HL-60/S4 treated with phorbol 12-myristate 13-acetate at 8.2 ng/mL for 4 days and 3 days (cell line): ENCODE measurements at regions not wholly inside any gene's neighbourhood (a gene's known extent, or its start where the extent isn't known, plus 50 kb on each side); places are given as distances from the start of the nearest gene placed in this dataset.
"Not testable (repeated sequence)": the region's sequence is repeated elsewhere in the genome, so short reads cannot be mapped to it uniquely, and the experiment has no call there.

Source experiments
- in situ Hi-C: fragments of 300-500 bp; cut with MboI; formaldehyde crosslinking; loops from 2 replicates; pipeline ENCODE4 v1.15.0; 2022; ENCODE audit warnings: low sequenced_read_pairs

DNA sequence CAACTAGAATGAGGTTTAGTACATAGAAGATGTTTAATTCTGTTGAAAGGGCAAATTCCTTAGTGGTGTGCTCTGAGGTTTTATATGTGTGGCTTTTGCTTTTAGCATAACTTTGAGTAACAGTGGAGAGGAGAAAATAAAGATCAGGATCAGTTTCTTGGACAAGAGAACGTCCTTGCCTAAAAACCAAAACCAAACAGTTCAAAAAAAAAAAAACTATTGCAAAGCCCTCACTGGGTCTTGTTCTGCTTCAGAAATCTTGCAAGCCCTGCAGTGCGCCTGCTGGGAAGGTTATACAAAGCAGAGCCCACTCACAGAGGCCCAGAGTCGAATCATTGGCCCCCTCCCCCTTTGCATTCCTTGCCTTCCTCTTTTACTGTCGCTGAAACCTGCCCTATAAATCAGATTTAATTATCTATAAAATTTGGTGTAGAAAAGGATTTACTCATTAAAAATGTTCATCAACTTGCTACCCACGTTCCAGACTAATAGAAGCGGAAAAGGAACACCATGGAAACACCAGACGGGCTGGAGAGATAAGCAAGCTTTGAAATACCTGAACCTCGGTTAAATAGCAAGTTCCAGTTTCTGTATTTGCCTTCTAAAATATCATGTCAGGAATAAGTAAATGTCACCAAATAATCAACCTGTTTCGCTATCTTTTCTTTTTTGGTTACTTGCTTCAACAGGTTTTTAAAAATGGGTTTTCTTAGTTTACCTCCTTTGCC is 201.6 kb upstream of the PTBP2 start:
- in situ Hi-C loops, result no loop called here

DNA sequence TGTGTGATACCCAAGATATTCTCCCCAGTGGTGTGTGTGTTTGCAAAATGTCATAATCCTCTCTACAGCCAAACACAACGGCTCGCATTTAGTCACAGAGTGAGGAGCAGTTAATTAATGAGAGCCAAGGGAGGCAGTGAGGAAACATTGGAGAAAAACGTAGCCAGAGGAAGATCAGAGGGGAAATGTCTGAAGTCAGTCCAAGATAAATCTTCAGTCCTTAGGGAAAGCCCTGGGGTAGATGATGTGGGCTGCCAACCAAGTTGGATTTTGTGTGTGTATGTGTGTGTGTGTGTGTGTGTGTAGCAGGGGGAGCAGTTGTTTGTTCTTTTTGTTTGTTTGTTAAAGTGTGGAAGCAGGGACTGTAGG is 201.0 kb upstream of the PTBP2 start:
- in situ Hi-C loops, result no loop called here

DNA sequence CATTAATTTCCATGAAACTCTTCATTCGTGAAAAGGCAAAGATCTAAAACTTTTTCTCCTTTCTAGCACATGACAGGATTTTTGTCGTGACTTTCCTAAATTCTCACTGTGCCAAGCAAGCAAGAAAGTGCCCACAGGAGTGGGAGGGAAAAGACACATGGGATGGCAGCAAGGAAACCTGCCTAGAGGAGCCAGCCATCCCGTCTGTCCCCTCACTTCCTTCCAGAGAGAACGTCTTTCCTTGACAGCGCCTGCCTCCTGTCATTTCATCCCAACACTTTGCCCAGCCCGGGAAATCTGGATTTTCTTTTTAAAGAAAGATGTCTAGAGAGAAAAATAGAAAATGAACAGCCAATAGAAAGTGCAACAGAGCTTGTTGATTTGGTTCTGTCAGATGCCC is 200.6 kb upstream of the PTBP2 start:
- in situ Hi-C loops, result no loop called here

- in situ Hi-C loops, result no loop called here
Measured at GRCh38 chr1:96521994-96522760, 199.4 kb upstream of the PTBP2 start.

DNA sequence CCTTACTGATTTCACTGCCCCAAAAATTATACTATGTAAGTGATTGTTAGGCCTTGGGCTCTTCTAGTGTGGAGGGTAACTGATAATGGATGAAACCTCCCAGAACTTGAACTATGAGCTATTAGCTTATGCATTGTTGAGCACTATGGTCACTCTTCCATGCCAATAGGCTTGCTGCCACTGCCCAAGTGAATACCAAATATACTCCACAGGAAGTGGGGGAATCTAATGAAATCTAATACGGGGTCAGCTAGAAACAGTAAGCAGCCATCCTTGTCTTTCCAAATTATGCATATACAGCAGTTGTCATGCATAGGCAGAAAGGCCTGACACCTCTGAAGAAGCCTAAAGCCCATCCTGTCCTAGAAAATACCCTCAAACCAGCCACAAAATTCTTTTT is 198.7 kb upstream of the PTBP2 start:
- in situ Hi-C loops, result no loop called here

DNA sequence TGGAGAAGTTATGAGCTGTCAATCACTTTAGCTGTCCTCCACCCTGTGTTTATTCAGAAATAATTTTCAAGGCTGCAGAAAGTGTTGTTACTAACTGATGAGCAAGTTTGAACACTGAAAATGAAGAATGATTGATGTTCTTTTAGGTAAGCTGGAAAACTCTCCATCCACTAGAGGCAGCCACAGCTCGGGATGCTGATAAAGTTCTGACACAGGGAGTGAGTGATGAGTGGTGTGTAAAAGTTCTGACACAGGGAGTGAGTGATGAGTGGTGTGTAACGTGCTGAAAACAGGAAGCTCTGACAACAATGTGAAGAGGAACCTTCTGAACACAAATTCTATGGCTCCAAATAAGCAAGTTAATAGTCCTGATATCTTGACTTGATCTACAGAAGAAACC is 197.5 kb upstream of the PTBP2 start:
- in situ Hi-C loops, result no loop called here

DNA sequence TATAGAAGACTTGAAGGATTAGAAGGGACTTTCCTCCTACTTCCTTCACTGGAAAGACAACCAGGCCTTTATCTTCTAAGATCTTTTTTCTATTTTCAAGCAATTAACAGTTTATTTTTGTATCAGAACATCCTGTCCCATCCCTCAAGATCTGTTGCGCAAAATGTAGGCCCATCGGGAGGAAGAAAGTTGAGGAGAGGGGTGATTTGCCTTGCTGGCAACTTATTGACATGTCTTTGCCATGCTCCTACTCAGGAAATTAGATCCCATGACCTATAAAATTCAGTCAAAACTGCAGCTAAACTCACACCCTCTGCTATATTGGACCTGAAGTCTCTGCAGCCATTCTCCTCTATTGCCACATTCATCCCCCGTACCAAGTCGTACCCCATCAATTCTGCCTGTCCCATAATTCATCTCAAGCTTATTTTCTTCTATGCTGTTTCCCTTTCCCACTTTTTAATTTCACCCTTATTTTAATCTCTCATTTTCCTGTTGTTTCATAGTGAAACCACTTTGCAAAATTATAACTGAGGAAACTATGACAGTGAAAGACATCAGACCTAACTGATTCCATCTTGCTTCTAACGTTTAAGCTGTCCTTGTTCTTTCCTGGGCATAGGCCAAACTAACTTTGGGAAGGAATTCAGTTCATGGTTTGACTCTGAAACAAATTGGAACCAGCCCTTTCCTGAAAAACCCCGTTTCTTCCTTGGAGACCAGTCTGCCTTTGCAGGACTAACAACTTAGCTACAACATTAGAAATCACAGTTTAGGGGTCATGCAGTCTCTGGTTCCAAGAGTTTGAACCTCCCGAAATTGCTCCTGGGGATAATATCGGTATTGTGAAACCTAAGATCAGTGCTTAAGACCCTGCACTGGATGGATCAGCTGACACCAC is 195.7 kb upstream of the PTBP2 start:
- in situ Hi-C loops, result no loop called here

GRCh38 chr1:96528672-96529071 is 192.9 kb upstream of the PTBP2 start:
- in situ Hi-C loops, result not testable (repeated sequence)

- in situ Hi-C loops, result no loop called here
Measured at GRCh38 chr1:96533820-96534219, 187.8 kb upstream of the PTBP2 start.

DNA sequence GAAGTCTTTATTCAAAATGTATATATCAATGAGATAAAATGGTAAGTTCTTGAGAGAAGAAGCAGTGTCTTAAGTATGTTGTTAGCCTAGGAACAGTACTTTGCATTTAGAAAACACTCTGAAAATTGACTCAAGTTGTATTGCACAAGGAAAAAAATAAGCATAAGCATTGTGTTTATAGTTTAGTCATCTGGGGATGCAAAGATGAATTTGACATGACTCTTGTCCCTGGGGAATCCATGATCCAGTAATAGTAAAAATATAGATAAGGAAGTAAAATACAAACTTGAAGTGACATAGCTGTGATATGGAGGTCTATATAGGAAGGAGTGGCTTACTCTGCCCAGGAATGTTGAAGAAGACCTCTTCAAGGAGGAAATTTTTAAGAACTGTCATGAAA is 185.0 kb upstream of the PTBP2 start:
- in situ Hi-C loops, result no loop called here

- in situ Hi-C loops, result no loop called here
Measured at GRCh38 chr1:96538111-96538641, 183.4 kb upstream of the PTBP2 start.

DNA sequence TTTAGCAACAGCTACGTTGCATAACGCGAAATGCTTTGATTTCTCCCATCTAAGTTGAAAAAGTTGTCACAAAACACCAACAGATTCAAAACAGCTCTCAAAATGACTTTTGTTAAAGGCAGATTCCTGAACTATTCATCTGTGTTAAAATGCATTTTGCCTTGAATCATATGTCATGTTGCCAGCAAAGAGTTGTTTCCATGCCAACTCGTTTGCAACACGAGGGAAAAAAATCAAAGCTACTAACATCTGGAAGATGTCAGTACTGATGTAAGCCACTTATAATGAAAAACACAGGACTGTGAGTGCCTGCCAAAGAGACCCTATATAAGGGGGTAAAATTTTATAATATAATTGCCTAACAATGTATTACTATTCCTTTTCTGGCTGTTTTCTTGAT is 182.7 kb upstream of the PTBP2 start:
- in situ Hi-C loops, result no loop called here

DNA sequence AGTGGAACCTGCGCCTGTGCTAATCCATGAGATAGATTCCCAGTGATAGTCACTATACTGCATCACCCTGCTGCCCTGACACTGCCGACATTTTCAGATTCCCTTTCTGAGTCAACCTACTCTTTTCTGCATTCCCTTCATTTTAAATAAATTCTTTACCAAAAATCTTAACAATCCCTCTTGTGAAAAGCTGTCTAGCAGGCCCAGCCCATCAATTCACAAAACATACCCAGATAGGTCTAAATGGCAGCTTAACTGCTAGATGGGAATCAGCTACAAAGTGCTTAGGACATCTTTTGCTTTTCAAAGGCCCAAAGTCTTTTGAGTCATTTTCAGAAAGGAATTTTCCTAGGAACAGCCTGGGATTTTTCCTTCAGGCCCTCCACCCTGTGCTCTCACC is 180.1 kb upstream of the PTBP2 start:
- in situ Hi-C loops, result no loop called here

GRCh38 chr1:96544051-96544830 is 177.3 kb upstream of the PTBP2 start:
- in situ Hi-C loops, result no loop called here

- in situ Hi-C loops, result no loop called here
Measured at GRCh38 chr1:96544831-96545221, 176.8 kb upstream of the PTBP2 start.

- in situ Hi-C loops, result no loop called here
Measured at GRCh38 chr1:96545935-96546656, 175.5 kb upstream of the PTBP2 start.

DNA sequence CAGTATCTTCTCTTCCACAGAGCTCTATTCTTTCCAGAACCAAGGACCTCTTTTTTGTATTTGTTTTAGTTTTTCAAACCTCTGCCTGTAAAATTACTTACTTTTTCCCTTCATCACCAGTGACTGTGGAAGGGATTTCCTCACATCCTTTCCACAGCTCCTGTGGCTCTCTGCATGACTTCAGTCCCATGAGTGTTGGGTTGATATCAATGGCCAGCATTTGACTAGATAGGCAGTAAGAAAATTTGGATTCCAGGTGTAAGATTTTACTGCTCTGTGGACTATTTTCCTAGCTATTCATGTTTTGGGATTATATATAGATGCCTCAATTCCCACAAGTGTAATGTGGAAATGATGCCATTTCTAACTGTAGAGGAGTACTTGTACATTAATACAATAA is 171.5 kb upstream of the PTBP2 start:
- in situ Hi-C loops, result no loop called here

DNA sequence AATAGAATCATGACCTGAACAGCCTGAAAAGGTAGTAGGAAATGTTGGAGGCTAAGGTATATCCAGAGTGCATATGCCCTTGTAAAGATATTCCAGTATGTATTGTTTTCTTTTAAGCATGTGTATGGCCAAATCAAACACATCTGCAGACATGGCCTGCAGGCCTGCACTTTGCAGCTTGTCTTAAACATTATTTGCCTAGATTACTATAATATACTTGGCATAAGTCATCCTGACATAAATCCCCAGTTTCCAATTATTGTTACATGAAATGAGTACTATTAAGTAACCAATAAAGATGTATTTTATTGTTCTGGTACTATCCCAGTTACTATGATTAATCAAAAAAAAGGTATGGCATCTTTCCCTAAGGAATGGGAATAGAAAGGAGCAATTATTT is 169.1 kb upstream of the PTBP2 start:
- in situ Hi-C loops, result no loop called here

DNA sequence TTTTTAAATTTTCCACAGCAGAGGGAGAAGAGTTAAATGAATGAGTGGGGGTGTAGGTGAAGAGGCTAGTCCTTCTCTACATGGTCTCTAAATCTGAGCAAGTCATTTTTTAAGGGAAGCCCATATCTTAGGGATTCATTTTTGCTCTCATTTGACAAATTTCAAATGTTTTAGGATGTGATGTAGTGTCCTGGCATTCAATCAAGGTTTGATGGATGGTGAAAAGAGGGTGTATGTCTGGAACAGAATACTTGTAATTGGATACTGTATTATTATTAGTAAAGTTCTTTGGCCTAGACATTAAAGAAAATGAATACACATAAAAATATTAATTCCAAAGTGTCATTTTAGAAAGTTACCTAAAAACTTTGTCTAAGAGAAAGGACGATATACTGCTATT is 167.8 kb upstream of the PTBP2 start:
- in situ Hi-C loops, result no loop called here

DNA sequence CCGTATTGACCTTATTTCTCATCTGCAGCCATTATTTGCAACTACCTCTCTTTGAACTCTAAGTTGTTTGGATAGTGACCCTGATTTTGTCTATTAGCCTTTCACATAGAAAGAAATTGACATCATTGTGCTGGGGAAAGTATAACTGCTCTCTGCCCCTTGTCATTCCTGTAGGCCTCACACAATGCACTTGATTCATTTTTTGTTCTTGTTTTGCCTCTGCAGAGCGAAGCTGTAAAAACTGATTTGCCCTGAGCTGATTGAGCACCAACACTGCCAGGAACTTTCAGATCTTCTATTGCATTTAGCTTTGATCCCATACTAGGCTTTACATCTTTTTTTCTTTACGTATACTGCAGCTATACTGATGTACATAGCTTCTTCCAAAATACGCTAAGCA is 167.2 kb upstream of the PTBP2 start:
- in situ Hi-C loops, result no loop called here
